Trophoblast cell (in vitro differentiated cells and primary cell): ENCODE measurements at regions not wholly inside any gene's neighbourhood (a gene's known extent, or its start where the extent isn't known, plus 50 kb on each side); places are given as distances from the start of the nearest gene placed in this dataset.
A peak's percentile ranks its signal among the peaks of the same experiment; 100 is the strongest.

Source experiments
- DNase-seq, 2 donors: peaks; one replicate each; pipeline ENCODE4 v3.0.0-alpha.2; 2016
- H2AFZ ChIP-seq: 2 replicates; pipeline ENCODE4 v1.6.1; 2013; ENCODE audit warnings: low read length, moderate library complexity, mild to moderate bottlenecking; ENCODE audit not compliant: insufficient read depth, poor library complexity
- H2AK5ac ChIP-seq: 2 replicates; pipeline ENCODE4 v1.6.1; 2013; ENCODE audit warnings: mild to moderate bottlenecking, low read length
- H2BK120ac ChIP-seq: 2 replicates; pipeline ENCODE4 v1.6.1; 2013; ENCODE audit warnings: low read length, mild to moderate bottlenecking, moderate library complexity; ENCODE audit not compliant: insufficient read depth, poor library complexity
- H2BK12ac ChIP-seq: 2 replicates; pipeline ENCODE4 v1.6.1; 2013; ENCODE audit warnings: mild to moderate bottlenecking, low read length, moderate library complexity
- H2BK5ac ChIP-seq: 2 replicates; pipeline ENCODE4 v1.6.1; 2013; ENCODE audit warnings: low read length, low read depth, moderate library complexity, mild to moderate bottlenecking; ENCODE audit not compliant: poor library complexity
- H3K14ac ChIP-seq: 2 replicates; pipeline ENCODE4 v1.6.1; 2013; ENCODE audit warnings: mild to moderate bottlenecking, low read length
- H3K18ac ChIP-seq: 2 replicates; pipeline ENCODE4 v1.6.1; 2013; ENCODE audit warnings: mild to moderate bottlenecking, low read length
- H3K23ac ChIP-seq: 2 replicates; pipeline ENCODE4 v1.6.1; 2013; ENCODE audit warnings: low read length
- H3K27ac ChIP-seq: 2 replicates; pipeline ENCODE4 v1.5.1; 2013; ENCODE audit warnings: low read depth, mild to moderate bottlenecking, inconsistent platforms, low read length, moderate library complexity
- H3K27me3 ChIP-seq: 2 replicates; pipeline ENCODE4 v1.6.1; 2013; ENCODE audit warnings: inconsistent platforms, mild to moderate bottlenecking, low read length, moderate library complexity; ENCODE audit not compliant: insufficient read depth
- H3K36me3 ChIP-seq, 2 experiments: 1 replicate in 1 of 2; 2 replicates in 1 of 2; pipeline ENCODE4 v1.6.1; 2013; ENCODE audit warnings: low read length in 2 of 2, mild to moderate bottlenecking in 2 of 2, moderate library complexity in 1 of 2; ENCODE audit not compliant: insufficient read depth in 2 of 2, control insufficient read depth in 1 of 2
- H3K4ac ChIP-seq: 2 replicates; pipeline ENCODE4 v1.6.1; 2013; ENCODE audit warnings: low read depth, mild to moderate bottlenecking, low read length, moderate library complexity
- H3K4me1 ChIP-seq, 2 experiments: 1 replicate in 1 of 2; 2 replicates in 1 of 2; pipeline ENCODE4 v1.6.1; 2013; ENCODE audit warnings: low read length in 2 of 2, mild to moderate bottlenecking in 2 of 2, moderate library complexity in 1 of 2; ENCODE audit not compliant: insufficient read depth in 2 of 2, control insufficient read depth in 1 of 2
- H3K4me2 ChIP-seq: 2 replicates; pipeline ENCODE4 v1.6.1; 2013; ENCODE audit warnings: inconsistent platforms, mild to moderate bottlenecking, low read length, moderate library complexity
- H3K4me3 ChIP-seq: 2 replicates; pipeline ENCODE4 v1.5.1; 2013; ENCODE audit warnings: mild to moderate bottlenecking, low read depth, low read length, inconsistent platforms
- H3K79me1 ChIP-seq: one replicate; pipeline ENCODE4 v1.6.1; 2013; ENCODE audit warnings: low read length
- H3K79me2 ChIP-seq: 2 replicates; pipeline ENCODE4 v1.6.1; 2013; ENCODE audit warnings: low read length, mild to moderate bottlenecking; ENCODE audit not compliant: control insufficient read depth, insufficient read depth, poor library complexity
- H3K9ac ChIP-seq: 2 replicates; pipeline ENCODE4 v1.6.1; 2013; ENCODE audit warnings: mild to moderate bottlenecking, low read length
- H3K9me3 ChIP-seq: 2 replicates; pipeline ENCODE4 v1.6.1; 2013; ENCODE audit warnings: low read depth, mild to moderate bottlenecking, control low read depth, inconsistent platforms, low read length; ENCODE audit not compliant: insufficient read depth
- H4K12ac ChIP-seq: 2 replicates; pipeline ENCODE4 v1.6.1; 2013; ENCODE audit warnings: low read depth, mild to moderate bottlenecking, low read length, moderate library complexity
- H4K8ac ChIP-seq: 2 replicates; pipeline ENCODE4 v1.6.1; 2013; ENCODE audit warnings: low read depth, mild to moderate bottlenecking, low read length, moderate library complexity
- H4K91ac ChIP-seq: one replicate; pipeline ENCODE4 v1.6.1; 2013; ENCODE audit warnings: low read depth, mild to moderate bottlenecking, low read length, moderate library complexity
- WGBS: extraction: QIAGEN DNeasy Blood & Tissue Kit; methylation state at CpG from one replicate; pipeline ENCODE4 v1.1.7; 2013; ENCODE audit warnings: missing lambda C conversion rate; ENCODE audit not compliant: insufficient read length, insufficient coverage; ENCODE audit errors: extremely low coverage; 5-methylcytosine and 5-hydroxymethylcytosine counted together

DNA sequence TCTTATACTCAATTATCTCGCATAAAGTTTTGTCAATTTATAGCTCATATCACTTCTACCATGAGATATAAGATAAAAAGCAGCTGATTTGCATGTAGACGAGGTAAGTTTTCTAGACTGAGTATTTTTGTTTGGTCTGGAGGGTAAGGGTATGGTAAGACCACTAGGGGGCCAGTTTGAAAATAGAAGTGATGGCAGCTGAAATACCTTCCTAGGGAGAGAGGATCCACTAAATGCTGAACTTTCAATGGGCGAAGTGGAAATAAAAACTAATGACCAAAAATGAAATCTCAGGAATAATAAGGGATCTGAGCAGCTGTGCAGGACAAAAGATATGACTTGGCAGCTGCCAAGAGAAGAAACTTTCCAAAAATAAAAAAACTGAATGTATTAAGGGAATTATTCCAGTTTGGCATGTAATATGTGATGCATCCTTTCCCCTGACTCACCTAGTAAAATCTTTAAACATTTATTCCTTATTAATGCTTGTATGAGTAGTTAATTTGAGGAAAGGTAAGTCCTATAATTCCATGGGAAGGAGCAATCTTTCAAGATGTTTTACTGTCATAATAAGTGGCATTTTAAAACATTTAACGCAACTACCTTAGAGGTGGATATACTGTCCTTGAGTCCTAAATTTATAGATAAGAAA lies 754.5 kb downstream of the C12orf50 start:
- Histone ChIP-seq H3K4me1 (no peaks in the 10 kb centered on the region), H3K4ac (no peak overlapping the region), H3K79me2 (no peaks in the 10 kb centered on the region), H2BK5ac (no peak overlapping the region), H3K18ac (no peak overlapping the region), H3K36me3 (no peaks in the 10 kb centered on the region), H3K4me3 (no peak overlapping the region), H3K23ac (no peak overlapping the region), H2AFZ (no peak overlapping the region), H3K4me2 (no peak overlapping the region), H4K8ac (no peak overlapping the region), H3K14ac (no peak overlapping the region), H3K9me3 (no peaks in the 10 kb centered on the region), H4K12ac (no peak overlapping the region), H4K91ac (no peak overlapping the region), H3K27me3 (no peaks in the 10 kb centered on the region), H2BK12ac (no peak overlapping the region), H3K27ac (no peak overlapping the region), H2AK5ac (no peak overlapping the region), H3K79me1 (no peaks in the 10 kb centered on the region), H3K9ac (no peak overlapping the region), H2BK120ac (no peak overlapping the region)
- DNase-seq, result peak in 1 of 2 donors; percentile 27
- no CpG with 5 or more reads among the region's 4 CpGs for WGBS

DNA sequence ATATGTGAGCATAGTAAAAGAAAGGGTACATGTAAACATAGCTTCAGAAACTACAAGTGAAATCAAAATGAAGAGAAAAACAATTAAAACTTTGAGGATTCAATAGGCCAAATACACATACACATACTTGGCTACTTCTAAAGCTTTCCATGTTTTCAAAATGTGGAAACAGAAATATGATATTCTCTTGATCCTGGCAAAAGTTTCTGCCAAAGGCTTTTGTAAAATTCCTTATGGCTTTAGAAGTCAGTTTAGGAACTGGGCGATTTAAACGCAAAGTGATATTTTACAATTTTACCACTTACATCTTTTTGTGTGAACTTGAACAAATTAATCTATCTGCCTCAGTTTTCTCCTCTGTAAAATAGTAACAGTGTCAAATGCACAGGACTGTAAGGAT lies 756.4 kb downstream of the C12orf50 start:
- no CpG with 5 or more reads among the region's 2 CpGs for WGBS

DNA sequence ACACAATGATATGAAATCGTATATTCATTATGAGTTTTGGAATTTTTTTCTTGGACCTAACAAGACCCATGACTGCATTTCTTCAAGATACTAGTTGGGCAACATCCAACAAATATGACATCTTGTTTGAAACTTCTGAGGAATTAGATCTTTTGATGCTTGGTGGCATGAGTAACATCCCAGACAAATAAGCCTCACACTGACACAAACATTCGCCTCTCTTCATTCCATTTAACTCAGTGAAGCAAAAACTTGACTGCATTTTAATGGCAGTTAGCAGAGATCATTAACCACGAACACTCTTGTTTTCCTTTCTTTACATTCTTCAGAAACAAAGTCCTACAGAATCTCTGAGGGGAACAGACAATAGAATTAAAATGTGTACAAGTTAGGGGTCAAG lies 758.3 kb downstream of the C12orf50 start:
- H3K4me2 ChIP-seq, result no peak overlapping the region
- no peak overlapping the region for H3K9ac ChIP-seq
- no peaks in the 10 kb centered on the region for H3K79me1 ChIP-seq
- no peak overlapping the region for H2BK5ac ChIP-seq
- H3K79me2 ChIP-seq, result no peaks in the 10 kb centered on the region
- H3K14ac ChIP-seq, result no peak overlapping the region
- no peak overlapping the region for H3K4me3 ChIP-seq
- peak; percentile 7 to 80 for DNase-seq
- H2AK5ac ChIP-seq, result no peak overlapping the region
- no peak overlapping the region for H3K27ac ChIP-seq
- H4K8ac ChIP-seq, result no peak overlapping the region
- no peak overlapping the region for H2AFZ ChIP-seq
- no peak overlapping the region for H3K18ac ChIP-seq
- no peak overlapping the region for H2BK12ac ChIP-seq
- H3K4ac ChIP-seq, result no peak overlapping the region
- H2BK120ac ChIP-seq, result no peak overlapping the region
- H4K12ac ChIP-seq, result no peak overlapping the region
- H3K27me3 ChIP-seq, result no peaks in the 10 kb centered on the region
- no peaks in the 10 kb centered on the region for H3K4me1 ChIP-seq
- WGBS, result no CpG with 5 or more reads among the region's 3 CpGs
- H3K36me3 ChIP-seq, result no peaks in the 10 kb centered on the region
- H3K9me3 ChIP-seq, result no peaks in the 10 kb centered on the region
- no peak overlapping the region for H4K91ac ChIP-seq
- H3K23ac ChIP-seq, result no peak overlapping the region

More for the DNA sequence above, 756.4 kb downstream of the C12orf50 start:
- Histone ChIP-seq H3K9ac (no peak overlapping the region), H4K91ac (no peak overlapping the region), H4K12ac (no peak overlapping the region), H3K36me3 (no peaks in the 10 kb centered on the region), H3K4ac (no peak overlapping the region), H4K8ac (no peak overlapping the region), H2BK5ac (no peak overlapping the region), H2AK5ac (no peak overlapping the region), H3K14ac (no peak overlapping the region), H3K9me3 (no peaks in the 10 kb centered on the region), H3K18ac (no peak overlapping the region), H3K27me3 (no peaks in the 10 kb centered on the region), H2BK120ac (no peak overlapping the region), H3K4me3 (no peak overlapping the region), H3K27ac (no peak overlapping the region), H2BK12ac (no peak overlapping the region), H3K23ac (no peak overlapping the region), H3K79me2 (no peaks in the 10 kb centered on the region), H2AFZ (no peak overlapping the region), H3K4me1 (no peaks in the 10 kb centered on the region), H3K4me2 (no peak overlapping the region), H3K79me1 (no peaks in the 10 kb centered on the region)
- no peak for DNase-seq

DNA sequence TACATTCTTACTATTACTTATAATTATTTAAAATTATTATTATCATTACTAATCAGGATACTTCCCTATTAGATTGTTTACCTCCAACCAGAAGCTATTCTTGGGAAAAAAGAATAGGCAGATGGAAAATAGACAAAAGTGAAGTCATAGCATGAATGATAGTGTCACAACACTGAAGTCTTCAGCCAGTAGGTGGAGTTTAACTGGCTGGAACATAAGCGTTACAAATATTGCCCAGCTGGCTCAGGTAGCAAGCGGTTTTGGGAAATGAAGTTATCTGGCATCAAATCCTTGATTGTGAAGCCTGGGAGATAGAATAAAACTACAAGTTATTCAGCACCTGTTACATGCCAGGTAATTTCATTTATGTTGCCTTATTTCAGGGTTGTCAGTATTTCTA lies 762.9 kb downstream of the C12orf50 start:
- Histone ChIP-seq H3K4me3 (no peak overlapping the region), H2AK5ac (no peak overlapping the region), H4K8ac (no peak overlapping the region), H2BK5ac (no peak overlapping the region), H3K36me3 (no peaks in the 10 kb centered on the region), H3K14ac (no peak overlapping the region), H3K4me1 (no peaks in the 10 kb centered on the region), H2BK12ac (no peak overlapping the region), H4K91ac (no peak overlapping the region), H3K9me3 (no peaks in the 10 kb centered on the region), H2AFZ (no peak overlapping the region), H3K79me1 (no peaks in the 10 kb centered on the region), H3K4me2 (no peak overlapping the region), H3K23ac (no peak overlapping the region), H3K27ac (no peak overlapping the region), H3K18ac (no peak overlapping the region), H3K79me2 (no peaks in the 10 kb centered on the region), H3K27me3 (no peaks in the 10 kb centered on the region), H4K12ac (no peak overlapping the region), H2BK120ac (no peak overlapping the region), H3K9ac (no peak overlapping the region), H3K4ac (no peak overlapping the region)
- no CpG with 5 or more reads among the region's 2 CpGs for WGBS
- DNase-seq, result peak in 1 of 2 donors; percentile 36
